OCI-LY1 (cell line): ENCODE measurements at regions not wholly inside any gene's neighbourhood (a gene's known extent, or its start where the extent isn't known, plus 50 kb on each side); places are given as distances from the start of the nearest gene placed in this dataset.
"Not testable (repeated sequence)": the region's sequence is repeated elsewhere in the genome, so short reads cannot be mapped to it uniquely, and the experiment has no call there.

Experiments
- EZH2 ChIP-seq: fragments of 200-600 bp; sonication (generic), shearing (Covaris generic); IDR thresholded peaks from 2 replicates; pipeline ENCODE4 v1.8.0; 2017; ENCODE audit warnings: borderline replicate concordance, mixed run types, mild to moderate bottlenecking, antibody characterized with exemption, low read length, moderate library complexity, mixed read lengths
- TF ChIP-seq, protein P1 (sequence below): fragments of 200-600 bp; sonication (generic), shearing (Covaris generic); IDR thresholded peaks from 2 replicates; pipeline ENCODE4 v1.5.1; 2017; ENCODE audit warnings: mild to moderate bottlenecking, antibody characterized with exemption, low read length, moderate library complexity, mixed read lengths

DNA sequence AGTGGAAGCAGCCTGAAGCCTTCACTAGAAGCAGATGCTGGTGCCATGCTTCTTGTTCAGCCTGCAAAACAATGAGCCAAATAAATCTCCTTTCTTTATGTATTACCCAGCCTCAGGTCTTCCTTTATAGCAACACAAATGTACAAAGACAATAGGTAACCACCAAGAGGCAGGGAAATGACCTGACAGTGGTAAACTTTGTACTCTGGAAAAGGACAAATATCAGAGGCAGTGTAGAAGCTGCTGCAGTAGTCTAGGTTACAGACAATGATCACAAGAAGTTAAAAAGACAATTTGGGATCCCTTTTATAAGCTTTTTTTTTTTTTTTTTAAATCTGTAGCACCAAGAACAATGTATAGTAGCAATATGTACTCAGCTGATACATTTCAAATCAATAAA lies 76.7 kb upstream of the POMZP3 start:
- TF ChIP-seq, protein P1, sequence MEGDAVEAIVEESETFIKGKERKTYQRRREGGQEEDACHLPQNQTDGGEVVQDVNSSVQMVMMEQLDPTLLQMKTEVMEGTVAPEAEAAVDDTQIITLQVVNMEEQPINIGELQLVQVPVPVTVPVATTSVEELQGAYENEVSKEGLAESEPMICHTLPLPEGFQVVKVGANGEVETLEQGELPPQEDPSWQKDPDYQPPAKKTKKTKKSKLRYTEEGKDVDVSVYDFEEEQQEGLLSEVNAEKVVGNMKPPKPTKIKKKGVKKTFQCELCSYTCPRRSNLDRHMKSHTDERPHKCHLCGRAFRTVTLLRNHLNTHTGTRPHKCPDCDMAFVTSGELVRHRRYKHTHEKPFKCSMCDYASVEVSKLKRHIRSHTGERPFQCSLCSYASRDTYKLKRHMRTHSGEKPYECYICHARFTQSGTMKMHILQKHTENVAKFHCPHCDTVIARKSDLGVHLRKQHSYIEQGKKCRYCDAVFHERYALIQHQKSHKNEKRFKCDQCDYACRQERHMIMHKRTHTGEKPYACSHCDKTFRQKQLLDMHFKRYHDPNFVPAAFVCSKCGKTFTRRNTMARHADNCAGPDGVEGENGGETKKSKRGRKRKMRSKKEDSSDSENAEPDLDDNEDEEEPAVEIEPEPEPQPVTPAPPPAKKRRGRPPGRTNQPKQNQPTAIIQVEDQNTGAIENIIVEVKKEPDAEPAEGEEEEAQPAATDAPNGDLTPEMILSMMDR = not testable (repeated sequence)
- not testable (repeated sequence) for TF ChIP-seq EZH2
